ENCODE measurements at regions not wholly inside any gene's neighbourhood (a gene's known extent, or its start where the extent isn't known, plus 50 kb on each side); places are given as distances from the start of the nearest gene placed in this dataset.

DNA sequence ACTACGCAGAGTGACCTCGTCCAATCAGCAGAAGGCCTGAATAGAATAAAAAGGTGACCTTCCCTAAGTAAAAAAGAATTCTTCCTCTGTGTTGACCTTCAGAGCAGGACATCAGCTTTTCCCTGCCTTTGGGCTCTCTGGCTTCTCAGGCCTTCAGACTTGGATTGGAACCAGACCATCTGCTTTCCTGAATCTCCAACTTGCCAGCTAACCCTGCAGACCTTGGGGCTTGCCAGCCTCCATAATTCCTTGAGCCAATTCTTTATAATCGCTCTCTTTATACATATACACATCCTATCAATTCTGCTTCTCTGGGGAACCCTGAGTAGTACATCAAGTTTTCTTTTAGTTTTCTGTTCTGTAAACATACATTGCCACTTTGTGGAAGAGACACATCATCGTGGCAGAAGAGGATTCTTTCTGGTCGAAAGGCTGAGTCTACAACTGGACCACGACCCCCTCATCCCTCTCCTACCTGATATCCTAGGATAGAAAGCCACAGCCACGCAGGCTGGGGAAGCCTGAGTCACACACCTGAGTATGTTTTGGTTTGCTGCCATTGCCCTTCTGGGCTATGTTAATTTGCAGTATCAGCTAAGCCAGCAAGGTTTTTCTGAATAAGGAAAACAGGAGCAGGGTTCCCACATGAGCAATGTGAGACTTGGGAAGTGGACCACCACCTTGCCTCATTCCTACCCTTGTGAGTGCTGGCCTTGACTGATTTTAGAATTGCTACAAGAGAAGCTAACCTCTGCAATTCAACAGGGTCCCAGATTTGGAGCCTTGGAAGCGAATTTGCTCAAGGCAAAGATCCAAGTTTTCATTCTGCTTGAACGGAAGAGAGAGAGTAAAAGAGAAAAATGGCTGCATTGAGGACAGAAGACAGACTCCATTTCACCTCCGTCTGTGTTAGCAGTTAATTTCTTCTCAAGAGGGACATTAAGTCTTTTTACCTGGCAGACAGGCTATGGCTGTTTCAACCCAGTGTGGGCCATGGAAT, 445.2 kb upstream of the FZD8 start:
- DNase-seq, result no peak

DNA sequence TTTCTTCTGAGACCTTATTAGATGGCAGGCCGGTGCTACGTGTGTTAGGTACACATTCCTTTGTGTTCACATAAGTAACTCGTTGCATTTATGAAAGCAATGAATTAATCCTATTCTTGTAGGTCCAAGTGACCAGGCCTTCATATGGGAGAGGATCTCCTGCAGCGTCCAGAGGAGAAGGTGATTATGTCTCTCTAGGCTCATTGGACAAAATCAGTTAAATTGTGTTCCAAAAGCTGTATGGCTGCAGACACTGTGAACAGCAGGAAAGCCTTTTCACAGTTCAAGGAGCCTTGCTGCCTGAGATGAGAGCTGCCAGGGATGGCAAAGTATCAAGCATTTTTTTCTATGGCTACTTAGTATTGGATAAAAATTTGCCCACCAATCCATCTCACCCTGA, 433.1 kb upstream of the FZD8 start:
- no peak for DNase-seq

DNA sequence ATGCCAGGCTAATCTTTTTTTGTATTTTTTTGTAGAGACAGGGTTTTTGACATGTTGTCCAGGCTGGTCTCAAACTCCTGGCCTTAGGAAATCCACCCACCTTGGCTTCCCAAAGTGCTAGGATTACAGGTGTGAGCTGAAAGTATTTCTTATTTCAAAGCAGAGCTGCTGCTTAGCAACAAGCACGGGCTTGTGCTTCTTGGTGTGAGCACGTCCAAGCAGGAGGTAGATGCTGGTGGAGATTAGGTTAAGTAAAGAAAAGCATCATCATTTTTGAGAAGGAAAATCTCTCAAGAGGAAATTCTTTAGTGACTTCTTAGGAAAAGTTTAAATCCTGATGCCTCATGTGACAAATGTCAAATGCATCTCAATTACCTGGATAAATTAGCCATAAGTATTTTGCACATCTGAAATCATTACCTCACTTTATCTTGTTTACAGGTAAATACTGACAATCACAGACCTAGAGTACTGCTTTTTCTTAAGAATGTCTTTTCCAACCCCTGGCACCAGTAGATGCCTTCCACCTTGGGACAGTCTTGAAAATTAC, 431.8 kb upstream of the FZD8 start:
- DNase-seq, result no peak

DNA sequence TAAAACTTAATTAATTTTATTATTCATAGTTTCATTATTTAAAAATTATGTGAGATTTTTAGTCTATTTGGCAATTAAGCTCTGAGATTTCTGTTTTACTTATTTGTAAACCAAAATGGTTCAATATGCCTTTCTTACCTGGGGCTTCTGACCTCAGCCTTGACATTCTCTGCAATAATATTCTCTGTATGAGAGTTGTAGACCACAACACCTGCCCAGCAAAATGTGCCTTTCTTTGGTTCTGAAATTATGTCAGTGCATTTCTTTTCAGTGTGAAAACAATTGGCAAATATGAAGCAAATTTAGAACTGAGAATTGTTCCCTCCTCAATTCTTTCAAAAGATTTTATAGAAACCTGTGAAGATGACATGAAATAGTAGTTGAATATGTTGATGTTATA, 426.4 kb upstream of the FZD8 start:
- no peak for DNase-seq

DNA sequence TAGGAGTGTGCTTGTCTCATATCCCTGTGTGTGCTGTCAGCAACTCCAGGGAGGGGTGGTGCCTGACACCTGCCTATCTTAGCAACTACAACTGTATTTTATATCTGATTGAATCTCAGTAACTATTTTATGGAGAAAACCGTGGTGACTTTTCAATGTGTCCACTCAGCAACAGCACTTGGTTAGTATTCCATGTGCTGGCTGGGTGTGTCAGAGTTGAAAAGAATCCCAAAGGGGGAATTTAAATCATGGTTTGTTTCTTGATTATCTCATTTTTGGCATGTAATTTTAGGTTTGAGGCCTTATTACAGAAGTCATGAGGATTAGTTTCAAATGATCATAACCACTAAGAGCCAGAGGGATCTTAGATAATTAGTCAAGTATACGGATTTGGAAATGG, 425.7 kb upstream of the FZD8 start:
- no peak for DNase-seq

DNA sequence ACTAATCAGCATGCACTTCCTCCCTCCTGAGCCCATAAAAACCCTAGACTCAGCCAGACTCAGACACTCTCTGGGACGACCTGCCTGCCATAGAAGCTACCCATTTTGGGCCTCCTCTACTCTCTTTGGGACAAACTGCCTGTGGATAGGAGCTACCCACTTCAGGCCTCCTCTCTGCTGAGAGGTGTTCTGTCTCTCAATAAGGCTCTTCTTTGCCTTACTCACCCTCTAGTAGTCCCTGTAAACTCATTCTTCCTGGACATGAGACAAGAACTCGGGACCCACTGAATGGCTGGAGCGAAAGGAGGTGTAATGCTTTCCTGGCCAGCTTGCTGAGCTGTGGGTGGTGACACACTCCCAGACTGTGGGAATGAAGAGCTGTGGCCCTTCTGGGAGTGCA, 424.8 kb upstream of the FZD8 start:
- DNase-seq, result no peak

DNA sequence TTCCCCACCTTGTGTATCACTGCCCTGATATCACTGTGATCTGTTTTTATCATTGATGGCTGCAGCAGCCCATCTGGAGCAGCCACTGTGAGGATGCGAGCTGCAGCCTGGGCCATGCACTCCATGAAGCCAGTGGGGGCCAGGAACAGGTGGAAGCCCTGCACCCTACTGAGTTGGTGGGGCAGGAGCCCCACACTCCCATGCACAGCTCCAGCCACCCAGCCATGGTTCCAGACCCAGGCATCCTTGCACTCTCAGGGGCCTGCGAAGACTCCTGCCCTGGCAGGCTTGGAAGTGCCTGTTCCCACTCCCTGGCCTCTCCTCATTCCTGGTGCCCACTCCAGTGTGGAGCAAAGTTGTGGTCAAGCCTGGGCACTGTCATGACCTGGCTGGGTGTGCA, 424.0 kb upstream of the FZD8 start:
- no peak for DNase-seq

DNA sequence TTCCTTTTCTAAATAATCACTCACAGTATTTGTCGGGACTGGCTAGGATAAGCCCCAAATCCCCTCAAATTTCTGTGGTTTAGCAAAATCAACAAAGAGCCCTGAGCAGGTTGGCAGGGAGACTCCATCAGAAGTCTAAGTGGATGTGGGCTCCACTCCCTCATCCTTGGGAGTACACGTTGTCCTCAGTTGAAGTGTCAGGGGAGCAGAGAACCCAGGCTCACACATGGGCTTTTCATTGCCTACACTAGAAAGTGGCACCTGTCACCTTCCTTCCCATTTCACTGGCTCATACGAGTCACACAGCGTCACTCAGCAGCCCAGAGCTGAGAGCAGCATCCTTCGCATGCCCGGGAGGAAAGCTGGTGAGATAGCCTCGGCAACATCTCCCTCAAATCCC, 421.3 kb upstream of the FZD8 start:
- no peak for DNase-seq

DNA sequence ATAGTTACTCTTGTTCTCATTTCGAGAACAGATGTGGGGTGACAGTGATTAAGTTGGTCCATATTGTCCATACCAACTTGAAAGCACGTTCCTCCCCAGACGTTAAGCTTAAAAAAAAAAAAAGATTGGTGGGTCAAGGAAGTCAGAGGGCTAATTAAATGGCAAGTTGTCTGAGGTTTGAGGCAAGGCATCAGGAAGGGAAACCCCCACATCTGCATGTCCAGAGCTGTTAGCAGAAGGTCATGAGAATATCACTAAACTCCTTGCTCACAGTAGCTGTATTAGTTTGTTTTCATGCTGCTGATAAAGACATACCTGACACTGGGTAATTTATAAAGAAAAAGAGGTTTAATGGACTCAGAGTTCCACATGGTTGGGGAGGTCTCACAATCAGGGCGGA, 415.6 kb upstream of the FZD8 start:
- no peak for DNase-seq

DNA sequence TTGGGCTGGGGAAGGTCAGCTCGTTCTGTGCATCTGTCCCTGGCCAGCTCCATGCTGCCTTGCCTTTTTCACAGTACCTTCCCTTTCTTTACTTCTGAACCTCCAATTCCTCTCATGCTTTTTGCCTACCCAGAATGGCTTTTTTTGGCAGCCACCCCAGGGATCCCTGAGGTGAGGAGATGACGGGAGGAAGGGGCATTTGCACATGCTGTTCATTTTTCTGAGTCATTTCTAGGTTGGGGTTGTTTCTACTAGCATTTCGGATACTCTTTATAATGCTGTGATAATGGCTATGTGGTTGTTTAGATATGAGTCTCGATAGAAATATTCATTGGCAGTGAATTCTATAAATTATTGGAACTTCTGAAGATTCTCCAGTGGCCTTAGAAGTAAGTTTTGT, 415.1 kb upstream of the FZD8 start:
- DNase-seq, result no peak

DNA sequence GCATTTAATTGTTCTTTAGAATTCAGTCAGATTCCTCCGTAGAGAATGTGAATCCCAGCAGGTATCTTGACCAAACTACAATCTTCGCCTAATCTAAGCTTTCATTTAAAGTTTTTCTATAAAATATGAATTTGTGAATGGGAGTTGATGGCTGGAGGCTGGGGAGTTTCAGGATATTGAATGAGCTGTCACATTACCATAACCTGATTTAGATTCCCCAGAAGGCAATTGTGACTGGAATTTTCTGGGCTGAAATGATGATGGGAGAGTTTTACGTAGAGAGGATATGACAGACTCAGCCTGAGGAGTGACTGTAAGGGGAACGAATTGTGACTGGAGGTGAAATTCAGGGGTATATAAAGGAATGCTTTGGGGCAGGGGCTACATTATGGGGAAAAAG, 411.7 kb upstream of the FZD8 start:
- no peak for DNase-seq

DNA sequence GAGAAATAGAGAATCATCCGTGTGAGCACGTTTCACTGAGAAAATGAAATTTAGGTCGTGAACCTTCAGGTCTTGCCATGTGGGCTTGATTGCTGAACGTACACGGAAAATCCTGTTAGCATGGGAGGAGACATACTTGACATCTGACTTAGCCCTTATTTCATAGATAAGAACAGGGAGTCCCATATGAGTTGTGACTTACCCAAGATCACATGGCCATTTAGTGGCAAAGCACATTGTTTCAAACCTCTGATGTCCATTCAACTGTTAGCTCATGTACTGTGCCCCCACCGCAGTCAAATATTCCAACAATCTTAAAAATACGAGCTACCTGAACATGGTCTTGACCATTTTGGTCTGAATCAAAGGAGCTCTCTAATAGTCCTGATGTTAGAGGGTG, 411.2 kb upstream of the FZD8 start:
- DNase-seq, result no peak

DNA sequence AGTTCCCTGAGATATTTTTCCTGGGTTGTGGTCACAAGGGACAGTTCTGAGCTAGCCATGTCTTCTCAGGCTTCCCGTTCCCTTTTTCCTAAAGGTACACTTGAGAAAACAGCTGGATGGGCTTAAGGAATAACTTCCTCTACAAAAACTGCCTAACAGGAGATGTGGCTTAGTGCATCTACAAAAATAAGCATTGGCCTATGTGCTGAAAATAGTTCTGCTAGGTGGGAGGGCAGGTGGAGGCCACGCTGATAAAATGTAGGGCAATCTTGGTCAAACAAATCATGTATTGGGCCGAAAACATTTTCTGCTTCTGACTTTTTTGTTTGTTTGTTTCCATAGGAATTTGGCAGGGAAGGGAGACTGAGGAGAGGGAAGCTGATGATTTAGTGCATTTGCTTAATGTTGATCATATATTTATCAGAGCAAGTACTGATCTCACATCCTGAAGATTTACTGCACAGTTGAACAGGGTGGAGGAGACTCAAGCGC, 409.4 kb upstream of the FZD8 start:
- DNase-seq, result no peak

DNA sequence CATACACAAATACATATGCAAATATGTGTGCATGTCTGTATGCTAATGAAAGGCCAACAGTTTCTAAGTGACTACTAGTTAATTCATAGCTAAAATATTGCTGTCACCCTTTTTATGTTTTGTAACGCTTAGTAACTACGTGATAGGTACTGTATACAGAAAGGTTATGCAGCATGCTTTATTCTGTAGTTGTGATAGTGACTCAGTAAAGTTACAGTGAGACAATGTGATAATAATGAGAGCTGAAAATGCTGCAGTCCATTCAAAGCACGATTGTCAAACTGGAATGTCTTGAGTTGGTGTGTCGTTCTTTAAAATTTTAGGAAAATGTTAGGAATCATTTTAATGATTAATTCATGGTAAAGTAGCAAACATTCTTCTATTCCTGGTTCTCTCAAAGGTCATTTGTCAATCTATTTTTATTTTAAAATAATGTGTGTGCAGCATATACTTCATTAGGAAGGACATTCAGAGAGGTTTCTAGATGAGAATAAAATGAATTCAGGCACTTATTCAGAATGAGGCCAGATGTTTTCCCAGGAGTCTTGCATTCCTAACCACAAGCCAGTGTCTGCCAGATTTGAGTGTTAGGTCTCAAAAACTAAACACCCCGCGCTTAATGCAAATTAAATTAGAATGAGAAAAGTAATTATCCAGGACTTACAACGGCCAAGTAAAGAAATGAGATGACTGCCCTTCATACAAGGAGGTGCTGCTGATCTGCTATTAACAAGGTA, 408.8 kb upstream of the FZD8 start:
- DNase-seq, result no peak

DNA sequence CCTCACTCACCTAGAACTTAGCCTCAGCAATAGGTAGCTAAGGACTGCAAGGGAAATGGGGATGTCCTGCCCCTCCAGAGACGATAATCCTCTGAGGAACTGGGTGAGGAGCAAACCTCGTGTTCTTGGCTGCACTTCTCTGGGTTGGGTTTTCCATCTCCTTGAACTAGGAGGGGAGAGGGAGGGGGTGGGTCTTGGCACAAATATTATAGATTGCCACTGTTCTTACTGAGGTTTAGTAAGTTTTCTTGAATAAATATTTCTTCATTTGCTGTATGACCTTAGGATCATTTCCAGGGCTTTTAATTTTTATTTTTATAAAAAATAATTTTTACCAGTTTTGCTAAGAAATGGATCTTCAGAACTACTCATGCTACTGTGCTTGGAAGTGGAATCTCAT, 406.7 kb upstream of the FZD8 start:
- DNase-seq, result no peak

DNA sequence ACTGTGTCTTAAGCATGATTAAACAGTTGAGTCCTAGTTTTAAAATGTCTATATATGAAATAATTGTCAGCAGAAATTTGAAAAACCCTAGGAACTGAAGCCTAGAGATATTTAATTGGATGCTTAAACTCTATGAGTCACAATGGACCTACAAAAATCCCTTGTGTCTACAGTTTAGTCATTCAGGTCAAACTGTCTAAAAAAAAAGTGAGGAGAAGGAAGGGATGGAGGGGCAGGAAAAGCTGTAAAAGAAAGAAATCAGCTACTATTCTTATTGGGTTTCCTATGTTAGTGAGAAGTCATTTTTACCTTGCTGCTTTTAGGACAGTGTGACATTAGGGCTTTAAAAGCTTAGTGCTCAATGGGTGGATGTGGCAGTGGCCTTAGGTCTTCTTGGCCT, 406.1 kb upstream of the FZD8 start:
- DNase-seq, result no peak

DNA sequence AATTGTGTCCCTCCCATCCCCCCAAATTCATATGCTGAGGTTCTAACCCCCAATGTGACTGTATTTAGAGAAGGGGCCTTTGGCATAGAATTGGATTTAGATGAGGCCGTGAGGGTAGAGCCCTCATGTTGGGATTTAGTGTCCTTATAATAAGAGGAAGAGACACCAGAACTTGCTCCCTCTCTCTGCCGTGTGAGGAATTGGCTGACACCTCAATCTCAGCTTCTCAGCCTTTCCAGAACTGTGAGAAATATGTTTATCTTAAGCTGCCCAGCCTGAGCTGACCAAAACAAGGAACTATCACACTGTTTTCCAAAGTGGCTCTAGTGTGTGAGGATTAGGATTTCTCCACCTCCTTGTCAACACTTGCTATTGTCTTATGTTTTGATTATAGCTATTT, 400.0 kb upstream of the FZD8 start:
- no peak for DNase-seq

DNA sequence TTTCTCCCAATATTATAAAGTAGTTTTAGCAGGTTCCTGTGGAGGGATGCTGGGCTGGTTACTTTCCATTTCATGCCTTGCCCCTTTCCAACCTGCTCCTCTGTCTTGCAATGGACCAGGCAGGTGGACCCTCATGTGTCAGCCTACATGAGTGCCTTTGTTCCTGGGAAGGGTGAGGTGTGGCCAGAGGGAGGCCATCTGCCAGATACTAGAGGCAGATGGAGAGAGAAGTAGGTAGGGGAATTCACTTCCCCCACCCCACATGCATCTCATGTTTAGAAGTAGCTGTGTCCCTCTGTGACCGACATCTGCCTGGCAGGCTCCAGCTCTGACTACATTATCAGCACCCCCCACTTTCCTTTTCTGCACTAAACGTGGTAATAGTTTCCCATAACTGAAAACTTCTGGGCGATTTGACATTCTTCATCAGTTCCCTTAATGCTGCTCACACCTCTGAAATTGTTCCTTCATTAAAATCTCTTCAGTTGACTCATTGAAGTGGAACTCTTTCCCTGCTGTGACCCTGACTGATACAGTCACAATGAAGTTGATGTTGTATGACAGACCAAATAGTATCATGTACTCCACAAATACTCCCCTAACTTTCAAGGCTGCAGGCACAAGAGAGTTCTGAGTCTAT, 396.3 kb upstream of the FZD8 start:
- DNase-seq, result no peak

DNA sequence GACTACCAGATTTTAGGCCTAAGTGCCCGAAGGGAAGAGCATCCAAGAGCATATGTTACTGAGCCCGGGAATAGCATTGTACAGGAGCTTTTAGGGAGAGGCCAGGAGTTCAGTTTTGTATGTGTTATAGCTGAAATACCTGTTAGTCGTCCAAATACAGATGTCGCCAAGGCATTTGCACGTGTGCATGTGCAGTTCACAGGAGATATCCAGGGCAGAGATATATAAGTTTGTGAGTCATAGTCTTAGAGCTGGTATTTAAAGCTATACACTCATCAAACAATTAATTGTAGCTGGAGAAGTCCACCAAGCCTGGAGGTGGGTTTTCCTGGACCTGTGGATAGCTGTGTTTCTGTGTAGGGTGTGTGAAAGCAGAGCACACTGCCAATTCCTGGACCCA, 394.0 kb upstream of the FZD8 start:
- no peak for DNase-seq

DNA sequence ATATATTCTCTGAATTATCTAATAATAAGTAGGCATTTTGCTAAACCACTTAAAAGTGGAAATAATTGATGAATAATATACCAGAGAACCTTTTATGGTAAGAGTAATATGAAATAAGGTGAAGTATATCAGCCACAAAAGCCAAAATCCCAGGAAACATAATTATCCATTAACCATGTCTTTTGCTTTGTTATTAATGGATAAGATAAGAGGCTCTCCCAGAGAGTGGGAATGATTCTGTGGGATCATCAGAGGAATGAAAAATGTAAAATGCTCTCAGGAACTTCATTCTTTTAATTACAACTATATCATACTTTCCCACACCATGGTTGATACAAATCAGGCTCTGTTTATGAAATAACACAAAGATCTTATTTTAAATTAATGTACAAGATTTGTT, 391.7 kb upstream of the FZD8 start:
- DNase-seq, result no peak

DNA sequence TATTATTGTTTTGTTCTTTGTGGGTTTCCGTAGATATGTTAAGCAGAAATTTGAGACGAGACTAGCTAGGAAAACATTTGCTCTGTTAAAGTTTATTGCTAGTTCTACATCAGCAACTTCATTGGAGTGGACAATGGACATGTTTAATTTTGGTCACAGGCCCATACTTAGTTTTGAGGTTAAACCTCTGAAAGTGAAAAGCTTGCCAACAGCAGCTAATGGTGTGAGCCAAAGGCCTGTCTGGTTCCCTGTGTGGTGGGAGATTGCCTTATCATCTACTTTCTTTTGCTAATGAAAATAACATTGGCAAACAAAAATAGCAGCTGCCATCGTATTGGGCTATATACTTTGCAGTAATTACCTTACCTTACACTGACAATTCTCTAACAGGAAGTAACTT, 388.4 kb upstream of the FZD8 start:
- no peak for DNase-seq

DNA sequence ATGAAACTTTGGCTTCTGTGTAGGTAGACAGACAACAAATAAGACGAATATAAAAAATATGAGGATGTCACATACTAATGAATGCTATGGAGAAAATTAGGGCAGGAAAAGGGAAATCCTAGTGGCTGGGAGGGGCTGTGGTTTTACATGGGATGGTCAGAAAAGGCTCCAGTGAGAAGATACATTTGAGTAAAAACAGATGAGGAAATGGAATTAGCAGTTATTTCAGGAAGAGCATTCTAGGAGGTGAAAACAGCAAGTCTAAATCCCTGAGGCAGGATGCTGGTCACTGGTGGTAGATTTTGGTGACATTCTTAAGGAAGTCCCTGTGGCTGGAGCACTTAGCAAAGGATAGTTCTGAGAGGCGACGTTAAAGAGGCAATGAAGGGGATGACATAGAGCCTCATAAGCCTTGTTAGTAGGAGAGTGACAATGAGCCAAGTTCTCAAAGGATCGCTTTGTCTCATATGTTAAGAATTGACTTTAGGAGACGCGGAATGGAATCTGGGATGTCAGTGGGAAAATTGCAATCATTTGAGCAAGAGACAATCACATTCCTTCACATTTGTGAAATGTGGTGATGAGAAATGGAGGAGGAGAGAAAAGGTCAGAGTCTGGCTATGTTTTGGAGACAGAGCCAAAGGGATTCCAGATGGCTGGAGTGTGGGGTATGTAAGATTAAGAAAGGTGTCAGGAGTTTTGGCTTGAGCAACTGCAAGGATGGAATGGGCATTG, 384.7 kb upstream of the FZD8 start:
- no peak for DNase-seq

DNA sequence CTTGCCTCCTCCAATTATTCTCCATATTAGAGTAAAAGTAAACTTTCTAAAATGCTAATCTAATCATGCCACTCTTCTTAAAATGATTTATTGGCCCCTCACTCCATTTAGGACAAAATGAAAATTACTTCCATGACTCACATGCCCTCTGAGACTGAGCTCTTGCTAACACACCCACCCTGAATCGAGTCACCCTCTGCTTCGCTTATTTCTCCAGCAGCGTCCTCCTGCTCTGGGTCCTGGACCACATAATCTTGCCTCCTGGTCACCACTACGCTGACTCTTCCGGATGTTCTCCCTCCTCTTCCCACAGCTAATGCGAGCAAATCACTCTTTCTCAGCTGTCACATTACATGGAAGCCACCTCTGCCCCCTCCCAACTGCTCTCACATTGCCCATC, 384.0 kb upstream of the FZD8 start:
- DNase-seq, result no peak

Measured in OCI-M1 (cell line).